SK-N-SH (cell line): ENCODE measurements at regions not wholly inside any gene's neighbourhood (a gene's known extent, or its start where the extent isn't known, plus 50 kb on each side); places are given as distances from the start of the nearest gene placed in this dataset.

Source experiments
- CTCF ChIA-PET: fragments of 300-600, 350-600 bp; formaldehyde crosslinking; extraction: SDS; loops from one replicate; lab custom pipeline; 2021; lab: Yijun Ruan, JAX
- POLR2A ChIA-PET: fragments of 350-600 bp; sonication (Branson Sonifier 250); formaldehyde crosslinking; extraction: SDS; loops from one replicate; lab custom pipeline; 2020; ENCODE audit warnings: antibody characterized with exemption, inconsistent platforms; lab: Yijun Ruan, JAX
- DNase-seq: peaks from one replicate; pipeline ENCODE4 v3.0.0; 2012
- H2AFZ ChIP-seq: fragments of 200-600 bp; sonication (generic); 2 replicates; pipeline ENCODE4 v1.8.1; 2016; ENCODE audit warnings: antibody characterized with exemption, mild to moderate bottlenecking, low read depth
- H3F3A ChIP-seq: fragments of 200-600 bp; sonication (generic); replicated peaks from 2 replicates; pipeline ENCODE3; 2016; ENCODE audit warnings: antibody characterized with exemption, mild to moderate bottlenecking; ENCODE audit not compliant: insufficient read depth
- H3K27ac ChIP-seq, 2 experiments: fragments of 200-500 bp in 1 of 2; fragments of 200-600 bp in 1 of 2; sonication (Bioruptor generic) in 1 of 2; sonication (generic), shearing (Covaris generic) in 1 of 2; 2 replicates each; pipeline versions ENCODE4 v1.5.1 to v1.6.1; 2014 to 2016; ENCODE audit warnings: low read depth in 2 of 2, inconsistent platforms in 1 of 2, low read length in 1 of 2, mild to moderate bottlenecking in 1 of 2, mixed read lengths in 1 of 2
- H3K27me3 ChIP-seq: fragments of 200-600 bp; sonication (generic), shearing (Covaris generic); 2 replicates; pipeline ENCODE4 v1.6.1; 2016; ENCODE audit warnings: mixed run types; ENCODE audit not compliant: insufficient read depth
- H3K36me3 ChIP-seq, 2 experiments: fragments of 200-500 bp in 1 of 2; fragments of 200-600 bp in 1 of 2; sonication (Bioruptor generic) in 1 of 2; sonication (generic) in 1 of 2; replicated peaks in 1 of 2; 2 replicates each; pipeline versions ENCODE3 to v1.5.1; 2014 to 2016; ENCODE audit warnings: low read length in 1 of 2, mild to moderate bottlenecking in 1 of 2; ENCODE audit not compliant: insufficient read depth in 2 of 2, control insufficient read depth in 1 of 2
- H3K4me1 ChIP-seq, 2 experiments: fragments of 200-500 bp in 1 of 2; fragments of 200-600 bp in 1 of 2; sonication (Bioruptor generic) in 1 of 2; sonication (generic), shearing (Covaris generic) in 1 of 2; 2 replicates each; pipeline versions ENCODE4 v1.5.1 to v1.6.1; 2014 to 2016; ENCODE audit warnings: low read depth in 1 of 2, low read length in 1 of 2, mixed run types in 1 of 2; ENCODE audit not compliant: insufficient read depth in 2 of 2, control insufficient read depth in 1 of 2
- H3K4me2 ChIP-seq: fragments of 200-600 bp; sonication (generic), shearing (Covaris generic); 2 replicates; pipeline ENCODE4 v1.6.1; 2017; ENCODE audit warnings: mixed run types
- H3K4me3 ChIP-seq, 2 experiments: fragments of 200-500 bp in 1 of 2; fragments of 200-600 bp in 1 of 2; sonication (Bioruptor generic) in 1 of 2; sonication (generic), shearing (Covaris generic) in 1 of 2; 2 replicates each; pipeline versions ENCODE4 v1.5.1 to v1.8.1; 2014 to 2016; ENCODE audit warnings: low read depth in 2 of 2, inconsistent platforms in 1 of 2, low read length in 1 of 2, mild to moderate bottlenecking in 1 of 2, mixed read lengths in 1 of 2, moderate library complexity in 1 of 2
- H3K79me2 ChIP-seq: fragments of 200-600 bp; sonication (generic); 2 replicates; pipeline ENCODE4 v1.8.1; 2017; ENCODE audit warnings: mild to moderate bottlenecking; ENCODE audit not compliant: insufficient read depth
- H3K9ac ChIP-seq: fragments of 200-600 bp; sonication (generic); 2 replicates; pipeline ENCODE4 v1.6.1; 2017; ENCODE audit warnings: mixed run types
- H3K9me2 ChIP-seq: fragments of 200-600 bp; sonication (generic); 2 replicates; pipeline ENCODE4 v1.6.1; 2017; ENCODE audit warnings: mixed run types
- H3K9me3 ChIP-seq: fragments of 200-600 bp; sonication (generic); 2 replicates; pipeline ENCODE4 v1.6.1; 2017; ENCODE audit warnings: mixed run types, mild to moderate bottlenecking, moderate library complexity
- H4K20me1 ChIP-seq: fragments of 200-600 bp; sonication (generic); 2 replicates; pipeline ENCODE4 v1.6.1; 2017; ENCODE audit warnings: mild to moderate bottlenecking, mixed run types; ENCODE audit not compliant: insufficient read depth
- CHD2 ChIP-seq: fragments of 150-350 bp; IDR thresholded peaks from 2 replicates; pipeline ENCODE4 v1.6.1; 2018; ENCODE audit warnings: low read length; ENCODE audit not compliant: partially characterized antibody
- ELF1 ChIP-seq: IDR thresholded peaks from 2 replicates; pipeline ENCODE4 v1.4.0; 2012
- EZH2phosphoT487 ChIP-seq: fragments of 200-600 bp; sonication (generic); IDR thresholded peaks from 2 replicates; pipeline ENCODE4 v1.6.1; 2017; ENCODE audit warnings: low read depth, mixed run types, mild to moderate bottlenecking, antibody characterized with exemption, moderate library complexity, borderline replicate concordance
- FOSL2 ChIP-seq: IDR thresholded peaks from 2 replicates; pipeline ENCODE4 v1.4.0; 2012; ENCODE audit warnings: low read depth, mild to moderate bottlenecking, moderate library complexity, borderline replicate concordance
- FOXJ3 ChIP-seq: sonication (generic); formaldehyde crosslinking; IDR thresholded peaks from 2 replicates; pipeline ENCODE4 v1.5.1; 2020; ENCODE audit warnings: mild to moderate bottlenecking, missing genetic modification reagents
- FOXM1 ChIP-seq: IDR thresholded peaks from 2 replicates; pipeline ENCODE4 v1.4.0; 2012; ENCODE audit warnings: low read depth, mild to moderate bottlenecking
- GABPA ChIP-seq: IDR thresholded peaks from 2 replicates; pipeline ENCODE4 v1.4.0; 2012; ENCODE audit warnings: low read depth, mild to moderate bottlenecking
- MAX ChIP-seq: IDR thresholded peaks from 2 replicates; pipeline ENCODE4 v1.4.0; 2012; ENCODE audit warnings: low read depth
- MEF2A ChIP-seq: IDR thresholded peaks from 2 replicates; pipeline ENCODE4 v1.4.0; 2012; ENCODE audit warnings: low read depth, borderline replicate concordance
- PBX3 ChIP-seq: IDR thresholded peaks from 2 replicates; pipeline ENCODE4; 2012
- REST ChIP-seq: IDR thresholded peaks from 2 replicates; pipeline ENCODE4 v1.6.1; 2012; ENCODE audit warnings: mild to moderate bottlenecking, low read depth, low read length, moderate library complexity
- RFX5 ChIP-seq: IDR thresholded peaks from 2 replicates; pipeline ENCODE4 v1.6.1; 2012; ENCODE audit warnings: mild to moderate bottlenecking, improper control_type of control experiment, low read length
- RXRA ChIP-seq: IDR thresholded peaks from 2 replicates; pipeline ENCODE4 v1.4.0; 2012; ENCODE audit warnings: low read depth, mild to moderate bottlenecking, borderline replicate concordance
- TEAD4 ChIP-seq: IDR thresholded peaks from 2 replicates; pipeline ENCODE4 v1.4.0; 2012; ENCODE audit warnings: mild to moderate bottlenecking, borderline replicate concordance; ENCODE audit not compliant: insufficient read depth
- USF1 ChIP-seq: IDR thresholded peaks from 2 replicates; pipeline ENCODE4 v1.4.0; 2012; ENCODE audit warnings: low read depth, borderline replicate concordance
- USF2 ChIP-seq: fragments of 150-350 bp; IDR thresholded peaks from 2 replicates; pipeline ENCODE4 v1.6.1; 2017; ENCODE audit warnings: antibody characterized with exemption, low read length, low read depth, borderline replicate concordance
- WGBS: methylation state at CpG from one replicate; pipeline ENCODE4 v1.1.6; 2017; ENCODE audit warnings: low lambda C conversion rate; 5-methylcytosine and 5-hydroxymethylcytosine counted together

- TF ChIP-seq USF2 (no peak), MEF2A (no peak), FOXJ3 (no peak)
Observed at GRCh38 chr12:71360013-71360412, 79.6 kb upstream of the LGR5 start (continued).

GRCh38 chr12:71356569-71356968 lies 83.0 kb upstream of the LGR5 start:
- H3K9ac ChIP-seq: no peak overlapping the region
- no peaks in the 10 kb centered on the region for H3K27me3 ChIP-seq
- H4K20me1 ChIP-seq: no peaks in the 10 kb centered on the region
- CTCF ChIA-PET: interaction anchor here (0.6 kb wide), 1 partner anchor 563 kb away, joined by 4 read pairs; no protein-coding TSS in a partner anchor
- POLR2A ChIA-PET: no interaction called here
- H3K4me2 ChIP-seq: no peak overlapping the region
- no peak overlapping the region for H2AFZ ChIP-seq
- WGBS: 4% methylated on average over 1 of the region's 1 CpG
- TF ChIP-seq FOSL2 (no peak), REST (no peak)
- H3K27ac ChIP-seq: no peak overlapping the region
- no peaks in the 10 kb centered on the region for H3K9me3 ChIP-seq
- H3K4me1 ChIP-seq: no peaks in the 10 kb centered on the region
- H3K4me3 ChIP-seq: no peak overlapping the region
- DNase-seq: no peak
- no peaks in the 10 kb centered on the region for H3K36me3 ChIP-seq
- H3F3A ChIP-seq: no peaks in the 10 kb centered on the region
- no peaks in the 10 kb centered on the region for H3K79me2 ChIP-seq
- H3K9me2 ChIP-seq: no peaks in the 10 kb centered on the region

GRCh38 chr12:71354871-71355270 lies 84.7 kb upstream of the LGR5 start:
- DNase-seq: no peak
- WGBS: 60% methylated on average over 2 of the region's 2 CpGs
- Histone ChIP-seq H3K36me3 (no peaks in the 10 kb centered on the region), H3K27me3 (no peaks in the 10 kb centered on the region), H3K4me2 (no peak overlapping the region), H3K4me1 (no peaks in the 10 kb centered on the region), H3F3A (no peaks in the 10 kb centered on the region), H3K27ac (no peak overlapping the region), H4K20me1 (no peaks in the 10 kb centered on the region), H3K9me2 (no peaks in the 10 kb centered on the region), H3K4me3 (no peak overlapping the region), H2AFZ (no peak overlapping the region), H3K9ac (no peak overlapping the region), H3K79me2 (no peaks in the 10 kb centered on the region), H3K9me3 (no peaks in the 10 kb centered on the region)
- ChIA-PET CTCF (no interaction called here), POLR2A (no interaction called here)
- TF ChIP-seq CHD2 (no peak), USF1 (no peak), PBX3 (no peak), FOSL2 (no peak), ELF1 (no peak), FOXM1 (no peak), EZH2phosphoT487 (no peak), MAX (no peak), RFX5 (no peak), RXRA (no peak), TEAD4 (no peak), GABPA (no peak)
